ENCODE measurements at regions not wholly inside any gene's neighbourhood (a gene's known extent, or its start where the extent isn't known, plus 50 kb on each side); places are given as distances from the start of the nearest gene placed in this dataset.

DNA sequence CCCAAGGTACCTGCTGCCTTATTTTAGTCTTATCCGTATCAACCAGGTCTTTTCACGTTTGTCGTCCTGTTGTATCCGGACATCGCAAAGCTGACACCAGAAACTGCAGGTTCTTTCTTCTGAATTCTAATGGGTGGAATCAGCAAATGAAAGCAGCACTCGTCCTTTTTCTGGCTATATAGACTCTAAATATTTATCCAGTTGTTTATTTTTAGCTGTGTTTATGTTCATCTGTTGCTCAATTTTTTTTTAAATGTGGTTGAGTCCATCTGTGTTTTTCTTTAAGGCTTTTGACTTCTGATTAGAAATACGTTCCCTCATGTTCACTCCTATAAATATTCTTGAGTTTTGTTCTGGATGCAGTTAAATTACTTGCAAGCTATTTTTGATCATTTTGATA lies 831.7 kb downstream of the MTRR start:
- H3K4me3 ChIP-seq (ENCODE audit: low read depth, low read length): no peak overlapping the region
- TF ChIP-seq, protein P1, sequence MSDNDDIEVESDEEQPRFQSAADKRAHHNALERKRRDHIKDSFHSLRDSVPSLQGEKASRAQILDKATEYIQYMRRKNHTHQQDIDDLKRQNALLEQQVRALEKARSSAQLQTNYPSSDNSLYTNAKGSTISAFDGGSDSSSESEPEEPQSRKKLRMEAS (IDR thresholded peaks at IDR 0.05; ENCODE audit: low read depth, low read length): no peak
- TF ChIP-seq MYC (IDR thresholded peaks at IDR 0.05; ENCODE audit: low read depth, low read length): no peak
- TF ChIP-seq POLR2A (IDR thresholded peaks at IDR 0.05; ENCODE audit: extremely low read depth, insufficient read length): no peak
- TF ChIP-seq, protein P2, sequence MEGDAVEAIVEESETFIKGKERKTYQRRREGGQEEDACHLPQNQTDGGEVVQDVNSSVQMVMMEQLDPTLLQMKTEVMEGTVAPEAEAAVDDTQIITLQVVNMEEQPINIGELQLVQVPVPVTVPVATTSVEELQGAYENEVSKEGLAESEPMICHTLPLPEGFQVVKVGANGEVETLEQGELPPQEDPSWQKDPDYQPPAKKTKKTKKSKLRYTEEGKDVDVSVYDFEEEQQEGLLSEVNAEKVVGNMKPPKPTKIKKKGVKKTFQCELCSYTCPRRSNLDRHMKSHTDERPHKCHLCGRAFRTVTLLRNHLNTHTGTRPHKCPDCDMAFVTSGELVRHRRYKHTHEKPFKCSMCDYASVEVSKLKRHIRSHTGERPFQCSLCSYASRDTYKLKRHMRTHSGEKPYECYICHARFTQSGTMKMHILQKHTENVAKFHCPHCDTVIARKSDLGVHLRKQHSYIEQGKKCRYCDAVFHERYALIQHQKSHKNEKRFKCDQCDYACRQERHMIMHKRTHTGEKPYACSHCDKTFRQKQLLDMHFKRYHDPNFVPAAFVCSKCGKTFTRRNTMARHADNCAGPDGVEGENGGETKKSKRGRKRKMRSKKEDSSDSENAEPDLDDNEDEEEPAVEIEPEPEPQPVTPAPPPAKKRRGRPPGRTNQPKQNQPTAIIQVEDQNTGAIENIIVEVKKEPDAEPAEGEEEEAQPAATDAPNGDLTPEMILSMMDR (IDR thresholded peaks at IDR 0.05; ENCODE audit: low read depth, low read length): no peak
- DNase-seq (ENCODE audit: low read depth): no peak

DNA sequence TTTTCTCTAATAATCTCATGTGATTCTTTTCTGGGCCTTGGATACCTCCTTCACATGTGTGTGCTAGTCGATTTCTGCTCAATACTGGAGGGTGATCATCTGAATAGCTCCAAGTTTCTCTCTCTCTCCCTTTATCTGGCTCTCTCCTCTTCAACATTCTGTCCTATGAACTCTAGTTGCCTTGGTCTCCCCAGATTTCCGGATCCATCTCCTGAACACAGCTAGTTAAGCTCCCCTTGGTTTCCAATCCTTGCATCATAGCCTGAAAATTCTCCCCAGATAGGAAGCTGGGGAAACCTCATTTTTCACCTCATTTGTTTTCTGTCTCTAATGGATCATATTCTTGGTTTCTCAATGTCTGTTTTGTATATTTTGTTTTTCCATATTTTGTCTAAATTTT lies 832.3 kb downstream of the MTRR start:
- no peak for TF ChIP-seq MYC (IDR thresholded peaks at IDR 0.05; ENCODE audit: low read depth, low read length)
- TF ChIP-seq POLR2A (IDR thresholded peaks at IDR 0.05; ENCODE audit: extremely low read depth, insufficient read length): no peak
- TF ChIP-seq, protein P1 (IDR thresholded peaks at IDR 0.05; ENCODE audit: low read depth, low read length): no peak
- TF ChIP-seq, protein P2 (IDR thresholded peaks at IDR 0.05; ENCODE audit: low read depth, low read length): no peak
- no peak for DNase-seq (ENCODE audit: low read depth)
- no peak overlapping the region for H3K4me3 ChIP-seq (ENCODE audit: low read depth, low read length)

DNA sequence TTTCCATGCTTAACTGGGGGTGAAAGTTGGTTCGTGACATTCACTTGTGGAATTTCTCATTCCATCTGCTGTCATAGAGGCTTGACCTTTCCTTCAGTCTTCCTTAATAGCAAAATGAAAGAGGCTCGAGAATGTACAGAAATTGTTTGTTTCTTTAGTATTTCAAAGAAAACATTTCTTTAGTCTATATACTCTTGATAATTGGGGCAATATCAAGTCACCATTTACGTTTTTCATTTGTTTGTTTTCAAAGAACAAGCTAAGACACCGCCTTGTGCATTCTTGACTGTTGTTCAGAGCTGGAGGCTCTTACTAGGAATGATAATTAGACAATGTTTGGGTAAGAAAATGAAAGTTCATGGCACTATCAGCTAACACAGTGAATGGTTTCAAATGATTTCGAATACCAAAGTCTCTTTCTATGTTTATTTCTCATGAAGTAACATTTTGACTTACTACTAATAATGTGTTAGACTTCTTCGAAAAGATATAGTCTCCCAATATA lies 835.4 kb downstream of the SEMA5A start:
- no peak overlapping the region for H3K4me3 ChIP-seq (ENCODE audit: low read depth, low read length)
- TF ChIP-seq, protein P1 (IDR thresholded peaks at IDR 0.05; ENCODE audit: low read depth, low read length): no peak
- TF ChIP-seq, protein P2 (IDR thresholded peaks at IDR 0.05; ENCODE audit: low read depth, low read length): no peak
- no peak for TF ChIP-seq MYC (IDR thresholded peaks at IDR 0.05; ENCODE audit: low read depth, low read length)
- no peak for TF ChIP-seq POLR2A (IDR thresholded peaks at IDR 0.05; ENCODE audit: extremely low read depth, insufficient read length)
- no peak for DNase-seq (ENCODE audit: low read depth)

DNA sequence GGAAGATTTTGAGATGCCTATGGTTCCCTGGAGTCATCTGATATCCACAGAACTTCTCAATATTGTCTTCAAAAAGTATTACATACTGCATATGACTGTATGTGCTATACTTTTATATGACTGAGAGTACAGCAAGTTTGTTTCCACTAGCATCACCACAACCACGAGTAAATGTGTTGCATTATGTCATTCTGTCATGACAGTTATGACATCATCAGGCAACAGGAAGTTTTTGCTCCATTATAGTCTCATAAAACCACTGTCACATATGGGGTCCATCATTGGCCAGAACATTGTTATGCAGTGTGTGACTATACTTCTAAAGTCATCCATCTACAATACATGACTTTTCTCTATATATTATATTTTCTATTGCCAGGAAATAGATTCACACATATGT lies 831.7 kb downstream of the SEMA5A start:
- TF ChIP-seq POLR2A (IDR thresholded peaks at IDR 0.05; ENCODE audit: extremely low read depth, insufficient read length) (no peak), MYC (IDR thresholded peaks at IDR 0.05; ENCODE audit: low read depth, low read length) (no peak)
- TF ChIP-seq, protein P2 (IDR thresholded peaks at IDR 0.05; ENCODE audit: low read depth, low read length): no peak
- TF ChIP-seq, protein P1 (IDR thresholded peaks at IDR 0.05; ENCODE audit: low read depth, low read length): no peak
- DNase-seq (ENCODE audit: low read depth): no peak
- no peak overlapping the region for H3K4me3 ChIP-seq (ENCODE audit: low read depth, low read length)

DNA sequence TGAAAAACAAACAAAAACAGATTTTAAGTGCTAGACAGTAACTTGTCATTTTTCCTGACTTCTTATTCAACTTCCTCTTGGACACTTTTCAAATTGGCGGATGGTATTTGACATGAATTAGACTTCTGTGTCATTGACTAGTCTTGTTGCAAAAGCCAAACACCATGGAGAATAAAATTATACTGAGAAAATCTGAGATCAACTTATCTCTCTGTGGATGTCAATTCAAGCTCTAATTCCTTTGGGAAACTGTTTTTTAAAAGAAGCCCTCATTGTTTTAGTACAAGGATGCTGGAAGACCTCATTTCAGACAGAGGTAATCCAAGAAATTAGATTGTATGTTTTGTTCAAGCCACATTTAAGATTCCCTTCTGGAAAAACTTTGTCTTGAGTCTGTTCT lies 831.0 kb downstream of the SEMA5A start:
- TF ChIP-seq POLR2A (IDR thresholded peaks at IDR 0.05; ENCODE audit: extremely low read depth, insufficient read length) (no peak), MYC (IDR thresholded peaks at IDR 0.05; ENCODE audit: low read depth, low read length) (no peak)
- TF ChIP-seq, protein P2 (IDR thresholded peaks at IDR 0.05; ENCODE audit: low read depth, low read length): no peak
- TF ChIP-seq, protein P1 (IDR thresholded peaks at IDR 0.05; ENCODE audit: low read depth, low read length): no peak

More for the DNA sequence above, 831.0 kb downstream of the SEMA5A start:
- no peak for DNase-seq (ENCODE audit: low read depth)
- no peak overlapping the region for H3K4me3 ChIP-seq (ENCODE audit: low read depth, low read length)
